ENCODE measurements at regions not wholly inside any gene's neighbourhood (a gene's known extent, or its start where the extent isn't known, plus 50 kb on each side); places are given as distances from the start of the nearest gene placed in this dataset.

GRCh38 chr20:50282592-50283241, 92.1 kb downstream of the CEBPB start:
- TF ChIP-seq POLR2A (IDR thresholded peaks at IDR 0.05; ENCODE audit: low read length): no peak
- TF ChIP-seq GATA1 (IDR thresholded peaks at IDR 0.05; ENCODE audit: low read depth, low read length): no peak

DNA sequence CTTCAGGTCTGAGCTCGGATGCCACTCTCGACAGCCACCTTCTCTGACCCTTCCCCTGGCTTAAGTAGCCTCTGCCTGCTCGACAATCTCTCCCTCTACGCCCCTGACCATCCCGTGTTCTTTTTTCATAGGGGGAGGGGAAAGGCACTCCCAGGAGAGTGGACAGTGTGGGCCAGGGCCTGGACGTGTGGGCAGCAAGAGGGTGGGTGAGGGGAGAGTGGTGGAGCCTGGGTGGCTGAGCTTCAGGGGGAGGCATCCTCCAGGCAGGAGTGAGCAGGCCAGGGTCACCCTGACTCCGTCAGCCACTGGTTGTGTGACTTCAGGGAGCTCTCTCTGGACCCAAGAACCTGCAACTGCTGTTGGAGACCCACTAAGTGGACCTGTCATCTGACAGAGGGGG, 92.7 kb downstream of the CEBPB start:
- no peak for DNase-seq
- TF ChIP-seq POLR2A (IDR thresholded peaks at IDR 0.05; ENCODE audit: low read length) (no peak), GATA1 (IDR thresholded peaks at IDR 0.05; ENCODE audit: low read depth, low read length) (no peak)

More at GRCh38 chr20:50282592-50283241, 92.1 kb downstream of the CEBPB start:
- DNase-seq: peak in 1 of 2 experiments; percentile 28

DNA sequence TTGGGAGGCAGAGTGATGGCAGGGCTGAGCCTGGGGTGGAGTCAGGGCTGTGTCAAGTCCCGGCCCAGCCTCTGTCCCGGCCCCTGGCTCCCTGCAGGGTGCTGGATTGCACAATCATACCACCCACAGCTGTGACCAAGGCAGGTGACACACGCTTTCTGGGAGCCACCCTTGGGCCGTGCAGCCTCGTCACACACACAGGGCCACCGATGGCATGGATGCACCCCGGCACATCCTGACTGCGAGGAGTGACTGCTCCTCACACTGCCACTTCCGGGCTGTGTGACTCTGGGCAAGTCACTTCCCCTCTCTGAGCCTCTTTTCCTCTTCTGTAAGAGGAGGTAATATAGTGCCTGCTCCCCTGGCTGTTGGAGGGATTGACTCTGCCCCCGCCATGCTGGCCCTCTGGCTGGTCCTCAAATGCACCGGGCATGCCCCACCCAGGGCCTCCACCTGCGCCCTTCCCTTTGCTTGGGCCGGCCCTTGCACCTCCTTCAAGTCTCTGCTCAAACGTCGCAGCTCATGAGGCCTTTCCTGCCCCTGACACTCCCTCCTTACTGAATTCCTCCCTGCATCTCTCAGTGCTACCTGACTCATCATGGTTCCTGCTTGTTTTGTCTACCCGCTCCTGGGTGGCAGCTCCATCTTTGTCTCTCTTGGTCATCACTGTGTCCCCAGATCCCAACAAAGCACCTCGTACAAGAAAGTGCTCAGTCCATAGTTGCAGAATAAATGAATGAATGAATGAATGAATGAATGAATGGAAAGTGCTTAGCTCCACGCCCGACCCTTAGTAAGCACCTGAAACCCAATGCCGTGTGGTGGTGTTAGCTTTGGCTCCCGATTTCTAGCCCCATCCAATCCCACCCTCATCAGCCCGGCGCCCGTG, 93.5 kb downstream of the CEBPB start:
- peak; percentile 17 to 52 for DNase-seq
- TF ChIP-seq GATA1 (IDR thresholded peaks at IDR 0.05; ENCODE audit: low read depth, low read length) (no peak), POLR2A (IDR thresholded peaks at IDR 0.05; ENCODE audit: low read length) (no peak)

GRCh38 chr20:50284811-50285375, 94.3 kb downstream of the CEBPB start:
- DNase-seq: no peak
- TF ChIP-seq POLR2A (IDR thresholded peaks at IDR 0.05; ENCODE audit: low read length): no peak
- no peak for TF ChIP-seq GATA1 (IDR thresholded peaks at IDR 0.05; ENCODE audit: low read depth, low read length)

DNA sequence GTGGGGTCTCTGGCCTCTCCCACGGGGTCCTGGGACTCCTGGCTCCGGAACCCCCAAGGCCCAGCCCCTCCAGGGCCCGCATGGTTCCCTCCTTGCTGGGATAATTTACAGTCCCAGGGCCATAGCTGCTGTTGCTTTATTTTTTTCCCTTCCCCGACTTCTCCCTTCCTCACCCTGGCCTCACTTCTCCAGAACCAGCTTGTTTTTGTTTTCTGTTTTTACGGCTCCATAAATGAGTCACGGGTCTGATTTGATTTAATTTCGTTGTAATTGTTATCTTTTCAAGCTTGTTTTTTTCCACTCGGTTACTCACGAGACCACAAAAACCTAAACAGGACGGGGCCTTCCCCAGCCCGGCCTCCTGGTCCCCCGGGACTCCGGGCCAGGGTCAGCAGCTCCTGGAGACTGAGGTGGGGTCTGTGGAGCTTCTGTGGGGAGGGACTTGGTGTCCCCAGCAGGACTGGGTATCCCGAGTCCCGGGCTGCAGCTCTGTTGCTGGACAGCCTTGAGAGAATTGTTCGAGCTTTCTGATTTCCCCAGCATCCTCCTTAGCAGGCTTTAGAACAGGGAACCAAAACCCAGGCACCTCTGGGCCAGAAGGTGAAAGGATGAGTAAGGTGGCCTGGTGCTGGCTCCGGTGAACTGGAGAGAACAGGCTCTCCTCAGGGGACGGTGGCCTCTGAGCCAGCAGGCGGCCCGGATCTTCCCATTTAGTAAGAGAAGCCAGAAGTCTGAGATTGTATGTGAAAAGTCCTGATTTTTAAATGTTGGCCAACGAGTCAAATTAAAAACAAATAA, 94.9 kb downstream of the CEBPB start:
- DNase-seq: no peak
- TF ChIP-seq POLR2A (IDR thresholded peaks at IDR 0.05; ENCODE audit: low read length) (no peak), GATA1 (IDR thresholded peaks at IDR 0.05; ENCODE audit: low read depth, low read length) (no peak)

- DNase-seq: no peak
- TF ChIP-seq POLR2A (IDR thresholded peaks at IDR 0.05; ENCODE audit: low read length): no peak
- no peak for TF ChIP-seq GATA1 (IDR thresholded peaks at IDR 0.05; ENCODE audit: low read depth, low read length)
These were observed 95.5 kb downstream of the CEBPB start for GRCh38 chr20:50286174-50286511.

DNA sequence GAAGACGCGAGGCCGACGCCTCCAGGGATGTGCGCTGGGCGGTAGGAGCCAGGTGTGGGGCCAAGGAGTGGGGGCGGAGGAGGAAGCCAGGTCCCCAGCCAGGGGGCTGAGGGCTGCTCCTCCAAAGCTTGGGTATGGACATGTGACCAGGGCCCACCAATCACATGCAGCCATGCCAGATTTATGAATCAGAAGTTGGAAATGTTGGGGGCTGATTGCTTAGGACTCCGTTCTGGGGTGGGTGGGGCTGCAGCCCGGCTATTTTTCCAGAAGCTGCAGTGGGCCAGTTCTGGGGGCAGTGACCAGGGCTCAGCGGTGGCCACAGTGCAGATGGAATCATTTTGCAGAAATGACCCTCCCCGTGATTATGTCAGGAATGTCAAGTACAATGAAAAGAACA, 96.0 kb downstream of the CEBPB start:
- TF ChIP-seq GATA1 (IDR thresholded peaks at IDR 0.05; ENCODE audit: low read depth, low read length) (no peak), POLR2A (IDR thresholded peaks at IDR 0.05; ENCODE audit: low read length) (no peak)
- no peak for DNase-seq

DNA sequence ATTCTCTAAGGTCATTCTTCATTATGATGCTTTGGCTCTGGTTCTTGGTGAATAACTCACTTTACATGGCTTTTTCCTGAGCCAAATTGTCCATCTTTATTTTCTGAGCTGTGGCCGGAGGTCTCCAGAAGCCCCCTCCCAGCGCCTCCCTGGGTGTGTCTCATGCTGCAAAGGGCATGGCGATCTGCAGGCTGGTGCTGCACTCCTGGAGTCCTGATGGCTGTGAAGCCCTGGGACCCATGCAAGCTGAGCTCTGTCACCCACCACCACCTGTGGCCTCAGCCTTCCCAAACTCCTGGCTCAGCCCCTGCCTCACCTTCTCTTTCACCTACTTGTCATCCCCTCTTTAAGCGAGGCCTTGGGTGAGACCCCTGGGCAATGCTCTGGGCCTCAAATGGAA, 96.9 kb downstream of the CEBPB start:
- DNase-seq: no peak
- no peak for TF ChIP-seq POLR2A (IDR thresholded peaks at IDR 0.05; ENCODE audit: low read length)

- no peak for DNase-seq
- TF ChIP-seq POLR2A (IDR thresholded peaks at IDR 0.05; ENCODE audit: low read length): no peak
- no peak for TF ChIP-seq GATA1 (IDR thresholded peaks at IDR 0.05; ENCODE audit: low read depth, low read length)
These were observed 97.5 kb downstream of the CEBPB start for GRCh38 chr20:50288128-50288623.

DNA sequence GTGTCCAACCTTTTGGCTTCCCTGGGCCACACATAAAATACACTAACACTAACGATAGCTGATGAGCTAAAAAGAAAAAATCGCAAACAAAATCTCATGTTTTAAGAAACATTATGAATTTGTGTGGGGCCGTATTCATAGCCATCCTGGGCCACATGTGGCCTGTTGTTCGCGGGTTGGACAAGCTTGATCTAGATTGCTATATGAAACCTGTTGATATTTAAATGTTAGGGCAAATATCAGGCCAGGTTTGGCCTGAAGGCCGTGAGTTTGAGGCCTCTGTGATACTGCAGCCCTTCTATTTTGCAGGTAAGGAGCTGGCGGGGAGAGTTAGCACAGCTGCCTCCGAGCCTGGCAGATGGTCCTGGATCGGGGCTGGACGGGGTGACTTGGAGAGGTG, 99.0 kb downstream of the CEBPB start:
- DNase-seq: no peak

DNA sequence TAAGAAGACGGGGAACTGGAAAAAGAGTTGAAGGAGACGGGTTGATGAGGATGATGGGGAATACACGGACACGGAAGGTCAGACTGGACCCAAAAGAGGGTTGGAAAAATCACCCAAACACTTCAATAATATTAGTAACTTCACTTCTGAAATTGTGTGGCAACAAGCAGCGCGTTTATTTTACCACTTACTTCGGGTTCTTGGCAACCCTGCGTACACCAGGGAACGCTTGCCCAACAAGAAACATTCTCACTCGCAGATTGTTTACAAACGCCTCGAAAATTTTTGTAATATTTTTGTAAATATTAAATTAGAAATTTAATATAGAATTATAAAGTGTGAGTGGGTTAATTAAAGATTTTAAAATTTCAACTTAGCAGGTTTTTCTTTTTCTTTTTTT, 99.5 kb downstream of the CEBPB start:
- DNase-seq: no peak
- TF ChIP-seq POLR2A (IDR thresholded peaks at IDR 0.05; ENCODE audit: low read length) (no peak), GATA1 (IDR thresholded peaks at IDR 0.05; ENCODE audit: low read depth, low read length) (no peak)

More for the DNA sequence above, 99.0 kb downstream of the CEBPB start:
- TF ChIP-seq GATA1 (IDR thresholded peaks at IDR 0.05; ENCODE audit: low read depth, low read length) (no peak), POLR2A (IDR thresholded peaks at IDR 0.05; ENCODE audit: low read length) (no peak)

GRCh38 chr20:50290808-50291207, 100.2 kb downstream of the CEBPB start:
- TF ChIP-seq POLR2A (IDR thresholded peaks at IDR 0.05; ENCODE audit: low read length) (no peak), GATA1 (IDR thresholded peaks at IDR 0.05; ENCODE audit: low read depth, low read length) (no peak)

GRCh38 chr20:50291254-50292078, 100.8 kb downstream of the CEBPB start:
- no peak for TF ChIP-seq POLR2A (IDR thresholded peaks at IDR 0.05; ENCODE audit: low read length)
- no peak for TF ChIP-seq GATA1 (IDR thresholded peaks at IDR 0.05; ENCODE audit: low read depth, low read length)
- peak in 1 of 2 experiments; percentile 60 for DNase-seq

More at GRCh38 chr20:50290808-50291207, 100.2 kb downstream of the CEBPB start:
- no peak for DNase-seq
